CD14-positive monocyte (primary cell): ENCODE measurements at regions not wholly inside any gene's neighbourhood (a gene's known extent, or its start where the extent isn't known, plus 50 kb on each side); places are given as distances from the start of the nearest gene placed in this dataset.
A peak's percentile ranks its signal among the peaks of the same experiment; 100 is the strongest.

Experiments used
- DNase-seq, 3 donors: peaks; one replicate each; pipeline ENCODE4 v3.0.0-alpha.2; 2011 to 2022
- H2AFZ ChIP-seq: 2 replicates; pipeline ENCODE4 v1.6.0; 2012; ENCODE audit warnings: mild to moderate bottlenecking, low read depth, low read length, inconsistent platforms; ENCODE audit not compliant: insufficient read depth, poor library complexity, severe bottlenecking
- H3K27ac ChIP-seq, 2 donors: 1 replicate in 1 of 2; 2 replicates in 1 of 2; pipeline ENCODE4 v1.5.1; 2012 to 2013; ENCODE audit warnings: low read length in 2 of 2, control low read depth in 1 of 2, inconsistent platforms in 1 of 2, low read depth in 1 of 2, mild to moderate bottlenecking in 1 of 2
- H3K27me3 ChIP-seq, 2 donors: one replicate each; pipeline versions ENCODE4 v1.6.0 to v1.6.1; 2011 to 2013; ENCODE audit warnings: low read length in 2 of 2; ENCODE audit not compliant: control insufficient read depth in 2 of 2, insufficient read depth in 2 of 2
- H3K36me3 ChIP-seq, 2 donors: replicated peaks in 1 of 2; 1 replicate in 1 of 2; 2 replicates in 1 of 2; pipeline versions ENCODE4 v1.5.1 to v1.6.1; 2012 to 2013; ENCODE audit warnings: low read length in 2 of 2, control low read depth in 1 of 2, inconsistent platforms in 1 of 2, mild to moderate bottlenecking in 1 of 2; ENCODE audit not compliant: insufficient read depth in 2 of 2, control insufficient read depth in 1 of 2
- H3K4me1 ChIP-seq, 2 donors: 1 replicate in 1 of 2; 2 replicates in 1 of 2; pipeline versions ENCODE4 v1.5.1 to v1.6.1; 2012 to 2013; ENCODE audit warnings: low read length in 2 of 2, control low read depth in 1 of 2, inconsistent platforms in 1 of 2, mild to moderate bottlenecking in 1 of 2, moderate library complexity in 1 of 2; ENCODE audit not compliant: insufficient read depth in 2 of 2, control insufficient read depth in 1 of 2
- H3K4me2 ChIP-seq: replicated peaks from 2 replicates; pipeline ENCODE3; 2012; ENCODE audit warnings: low read length, moderate library complexity, mild to moderate bottlenecking; ENCODE audit not compliant: poor library complexity, severe bottlenecking; ENCODE audit errors: extremely low read depth
- H3K4me3 ChIP-seq, 3 experiments: fragments of 200-600 bp in 1 of 3; sonication (generic) in 1 of 3; replicated peaks in 1 of 3; 1 replicate in 2 of 3; 2 replicates in 1 of 3; pipeline ENCODE4 v1.5.1; 2011 to 2013; ENCODE audit warnings: low read length in 3 of 3, mild to moderate bottlenecking in 3 of 3, control low read depth in 2 of 3, low read depth in 2 of 3, inconsistent platforms in 1 of 3, moderate library complexity in 1 of 3
- H3K79me2 ChIP-seq: 2 replicates; pipeline ENCODE4 v1.6.0; 2012; ENCODE audit warnings: mild to moderate bottlenecking, control low read depth, inconsistent platforms, low read length, moderate library complexity; ENCODE audit not compliant: insufficient read depth
- H3K9ac ChIP-seq: 2 replicates; pipeline ENCODE4 v1.6.0; 2017; ENCODE audit warnings: low read length, mild to moderate bottlenecking; ENCODE audit not compliant: insufficient read depth, poor library complexity, severe bottlenecking
- H3K9me3 ChIP-seq, 2 donors: replicated peaks in 1 of 2; 1 replicate in 1 of 2; 2 replicates in 1 of 2; pipeline versions ENCODE4 v1.5.1 to v1.6.1; 2012 to 2013; ENCODE audit warnings: low read length in 2 of 2, control low read depth in 1 of 2; ENCODE audit not compliant: control insufficient read depth in 1 of 2, insufficient read depth in 1 of 2
- H4K20me1 ChIP-seq: 2 replicates; pipeline ENCODE4 v1.6.0; 2012; ENCODE audit warnings: mild to moderate bottlenecking, low read length, control low read depth, moderate library complexity; ENCODE audit not compliant: insufficient read depth
- H3K27ac Mint-ChIP-seq, 7 donors: one replicate each; pipeline ENCODE4 v1.8.0; 2020; ENCODE audit warnings: mild to moderate bottlenecking in 7 of 7, mixed read lengths in 7 of 7, moderate library complexity in 6 of 7, inconsistent platforms in 2 of 7
- H3K27me3 Mint-ChIP-seq, 3 donors: one replicate each; pipeline ENCODE4 v1.8.0; 2021 to 2022; ENCODE audit warnings: low read depth in 3 of 3, mild to moderate bottlenecking in 3 of 3, mixed read lengths in 3 of 3, moderate library complexity in 3 of 3, inconsistent platforms in 1 of 3
- H3K36me3 Mint-ChIP-seq, 2 donors: one replicate each; pipeline ENCODE4 v1.8.0; 2020; ENCODE audit warnings: mixed read lengths in 2 of 2, inconsistent platforms in 1 of 2, mild to moderate bottlenecking in 1 of 2
- H3K4me1 Mint-ChIP-seq: one replicate; pipeline ENCODE4 v1.8.0; 2020; ENCODE audit warnings: mild to moderate bottlenecking, mixed read lengths
- H3K4me3 Mint-ChIP-seq, 2 donors: one replicate each; pipeline ENCODE4 v1.8.0; 2020; ENCODE audit warnings: mild to moderate bottlenecking in 2 of 2, mixed read lengths in 2 of 2, moderate library complexity in 1 of 2
- H3K9me3 Mint-ChIP-seq, 7 donors: one replicate each; pipeline ENCODE4 v1.8.0; 2020 to 2022; ENCODE audit warnings: mixed read lengths in 7 of 7, mild to moderate bottlenecking in 6 of 7, moderate library complexity in 6 of 7, inconsistent platforms in 2 of 7
- CTCF ChIP-seq: fragments of 200-600 bp; IDR thresholded peaks from one replicate; pipeline ENCODE4 v1.8.0; 2022; ENCODE audit warnings: antibody characterized with exemption, mild to moderate bottlenecking
- WGBS: methylation state at CpG from one replicate; pipeline ENCODE4 v1.1.5; 2013; ENCODE audit warnings: missing lambda C conversion rate; ENCODE audit not compliant: insufficient coverage; 5-methylcytosine and 5-hydroxymethylcytosine counted together
- intact Hi-C, 2 donors: fragments of 100-400 bp; cut with micrococcal nuclease; formaldehyde crosslinking; loops; one replicate each; pipeline versions ENCODE4 v1.15.0 to v1.15.1; 2023

DNA sequence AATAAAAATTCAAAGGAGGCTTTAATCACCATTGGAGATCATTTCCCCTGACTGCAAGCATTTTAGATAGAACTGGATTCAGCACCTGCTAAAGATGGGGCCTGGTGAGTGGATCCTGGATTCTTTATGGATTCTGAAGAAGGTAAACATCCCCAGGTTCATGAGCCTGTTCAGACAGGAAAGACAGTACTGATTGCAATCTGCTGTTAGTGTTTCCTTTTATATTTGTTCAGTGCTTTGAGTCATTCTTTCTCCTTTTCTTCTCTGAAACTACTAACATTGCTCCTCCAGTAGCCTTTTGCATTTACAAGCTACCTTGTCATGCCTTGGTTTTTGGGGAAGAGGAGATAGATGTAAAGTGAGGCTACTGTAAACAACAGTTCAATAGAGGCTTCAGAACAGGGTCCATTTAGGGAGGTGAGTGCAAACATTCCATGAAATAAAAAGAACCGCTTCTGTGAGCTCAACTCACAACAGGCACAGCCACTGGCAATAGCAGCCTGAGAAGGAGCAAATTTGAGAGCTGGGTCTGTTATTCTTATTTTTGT is 66.4 kb upstream of the PRL start:
- Histone ChIP-seq H3K4me3 (no peak overlapping the region), H3K79me2 (no peaks in the 10 kb centered on the region), H3K9ac (no peak overlapping the region), H2AFZ (peak overlapping the region; percentile 63), H3K9me3 (peaks cover 0 to 5% of the 10 kb centered on the region in 2 donors), H3K27ac (peak overlapping the region in 1 of 2 donors; percentile 43), H3K36me3 (no peaks in the 10 kb centered on the region), H4K20me1 (no peaks in the 10 kb centered on the region), H3K4me1 (peaks cover 55 to 67% of the 10 kb centered on the region in 2 donors), H3K4me2 (no peak overlapping the region), H3K27me3 (no peaks in the 10 kb centered on the region)
- Mint-ChIP-seq H3K9me3 (peaks cover 0 to 8% (median 5%) of the 10 kb centered on the region in 7 donors), H3K27me3 (peaks cover 2% of the 10 kb centered on the region in 3 donors), H3K4me3 (no peak overlapping the region), H3K4me1 (peaks cover 63% of the 10 kb centered on the region), H3K36me3 (peaks cover 1 to 7% of the 10 kb centered on the region in 2 donors), H3K27ac (peak overlapping the region in 2 of 7 donors; percentile 28 to 70)
- no peak for DNase-seq
- no peak for TF ChIP-seq CTCF
- intact Hi-C loops, result no loop called here
- WGBS, result no CpG with 5 or more reads among the region's 1 CpG

GRCh38 chr6:22363714-22364239 is 66.9 kb upstream of the PRL start:
- intact Hi-C loops, result no loop called here
- 100% methylated on average over 1 of the region's 4 CpGs for WGBS
- H3K4me2 ChIP-seq, result no peak overlapping the region

More at GRCh38 chr6:22363714-22364239, 66.9 kb upstream of the PRL start:
- DNase-seq, result peak in 1 of 3 donors; percentile 46
- Histone ChIP-seq H3K79me2 (no peaks in the 10 kb centered on the region), H3K36me3 (no peaks in the 10 kb centered on the region), H3K4me3 (no peak overlapping the region), H3K27me3 (no peaks in the 10 kb centered on the region), H3K9ac (no peak overlapping the region), H3K9me3 (peaks cover 0 to 5% of the 10 kb centered on the region in 2 donors), H2AFZ (peak overlapping the region; percentile 63), H4K20me1 (no peaks in the 10 kb centered on the region), H3K4me1 (peaks cover 55 to 67% of the 10 kb centered on the region in 2 donors), H3K27ac (peak overlapping the region in 1 of 2 donors; percentile 43)
- Mint-ChIP-seq H3K36me3 (peaks cover 1 to 7% of the 10 kb centered on the region in 2 donors), H3K27me3 (peaks cover 2% of the 10 kb centered on the region in 3 donors), H3K27ac (peak overlapping the region; percentile 28 to 80 (median 68)), H3K9me3 (peaks cover 0 to 10% (median 5%) of the 10 kb centered on the region in 7 donors), H3K4me1 (peaks cover 67% of the 10 kb centered on the region), H3K4me3 (no peak overlapping the region)
- TF ChIP-seq CTCF, result no peak
